Liver (tissue), 8 donors: ENCODE measurements at regions not wholly inside any gene's neighbourhood (a gene's known extent, or its start where the extent isn't known, plus 50 kb on each side); places are given as distances from the start of the nearest gene placed in this dataset.

Experiments
- DNase-seq: peaks from one replicate; pipeline ENCODE4 v3.0.0-alpha.2; 2017; ENCODE audit warnings: low spot score
- H3K27ac ChIP-seq, 2 donors: one replicate each; pipeline ENCODE4 v1.7.0; 2013; ENCODE audit warnings: inconsistent platforms in 2 of 2, low read length in 2 of 2, control low read depth in 1 of 2, low read depth in 1 of 2, mild to moderate bottlenecking in 1 of 2
- H3K27me3 ChIP-seq, 4 donors: one replicate each; pipeline versions ENCODE4 v1.6.1 to v1.7.0; 2013; ENCODE audit warnings: low read length in 3 of 4, inconsistent platforms in 1 of 4, mild to moderate bottlenecking in 1 of 4, moderate library complexity in 1 of 4; ENCODE audit not compliant: control insufficient read depth in 4 of 4, insufficient read depth in 4 of 4
- H3K36me3 ChIP-seq, 4 donors: one replicate each; pipeline versions ENCODE4 v1.6.1 to v1.7.0; 2013; ENCODE audit warnings: low read length in 3 of 4, mild to moderate bottlenecking in 3 of 4, low read depth in 1 of 4, moderate library complexity in 1 of 4; ENCODE audit not compliant: control insufficient read depth in 4 of 4, insufficient read depth in 3 of 4
- H3K4me1 ChIP-seq, 4 donors: one replicate each; pipeline versions ENCODE4 v1.6.1 to v1.7.0; 2013; ENCODE audit warnings: low read length in 3 of 4, mild to moderate bottlenecking in 3 of 4, moderate library complexity in 1 of 4; ENCODE audit not compliant: control insufficient read depth in 4 of 4, insufficient read depth in 4 of 4
- H3K4me3 ChIP-seq, 3 donors: one replicate each; pipeline versions ENCODE4 v1.6.1 to v1.7.0; 2013; ENCODE audit warnings: low read length in 3 of 3, control low read depth in 1 of 3, low read depth in 1 of 3, mild to moderate bottlenecking in 1 of 3
- H3K9ac ChIP-seq, 2 donors: one replicate each; pipeline ENCODE4 v1.7.0; 2013; ENCODE audit warnings: low read length in 2 of 2, mild to moderate bottlenecking in 2 of 2, moderate library complexity in 2 of 2, control low read depth in 1 of 2, low read depth in 1 of 2
- H3K9me3 ChIP-seq, 4 donors: one replicate each; pipeline versions ENCODE4 v1.6.1 to v1.7.0; 2013; ENCODE audit warnings: low read length in 3 of 4; ENCODE audit not compliant: control insufficient read depth in 4 of 4
- ATF3 ChIP-seq: IDR thresholded peaks from 2 replicates; pipeline ENCODE4 v1.6.1; 2016; ENCODE audit warnings: antibody characterized with exemption
- CTCF ChIP-seq: fragments of 150-350 bp; IDR thresholded peaks from 2 replicates; pipeline ENCODE4 v1.5.1; 2017; ENCODE audit warnings: improper control_type of control experiment, low read depth, low read length; ENCODE audit not compliant: missing input control
- EGR1 ChIP-seq, 2 donors: IDR thresholded peaks; 2 replicates each; pipeline ENCODE4 v1.6.1; 2016 to 2018; ENCODE audit warnings: antibody characterized with exemption in 2 of 2, low read depth in 2 of 2
- FOXA1 ChIP-seq: IDR thresholded peaks from 2 replicates; pipeline ENCODE4 v1.6.1; 2016; ENCODE audit warnings: antibody characterized with exemption
- FOXA2 ChIP-seq: IDR thresholded peaks from 2 replicates; pipeline ENCODE4 v1.6.1; 2016; ENCODE audit warnings: antibody characterized with exemption
- GABPA ChIP-seq, 2 donors: IDR thresholded peaks in 1 of 2; conservative IDR thresholded peaks in 1 of 2; 2 replicates each; pipeline ENCODE4 v1.6.1; 2016; ENCODE audit warnings: antibody characterized with exemption in 2 of 2, mild to moderate bottlenecking in 1 of 2, moderate library complexity in 1 of 2
- HNF4A ChIP-seq, 2 donors: conservative IDR thresholded peaks; 2 replicates each; pipeline ENCODE4 v1.6.1; 2016; ENCODE audit warnings: antibody characterized with exemption in 2 of 2, mild to moderate bottlenecking in 2 of 2
- HNF4G ChIP-seq: IDR thresholded peaks from 2 replicates; pipeline ENCODE4 v1.6.1; 2016; ENCODE audit warnings: antibody characterized with exemption
- JUND ChIP-seq, 2 donors: IDR thresholded peaks; 2 replicates each; pipeline ENCODE4 v1.6.1; 2016; ENCODE audit warnings: antibody characterized with exemption in 2 of 2
- MAX ChIP-seq: IDR thresholded peaks from 2 replicates; pipeline ENCODE4 v1.6.1; 2016; ENCODE audit warnings: antibody characterized with exemption
- NR2F2 ChIP-seq: IDR thresholded peaks from 2 replicates; pipeline ENCODE4 v1.6.1; 2016; ENCODE audit warnings: antibody characterized with exemption
- RAD21 ChIP-seq, 2 donors: IDR thresholded peaks; 2 replicates each; pipeline ENCODE4 v1.6.1; 2016; ENCODE audit warnings: antibody characterized with exemption in 2 of 2, mild to moderate bottlenecking in 2 of 2
- REST ChIP-seq: IDR thresholded peaks from 2 replicates; pipeline ENCODE4 v1.6.1; 2016; ENCODE audit warnings: antibody characterized with exemption, mild to moderate bottlenecking
- RXRA ChIP-seq, 2 donors: IDR thresholded peaks; 2 replicates each; pipeline ENCODE4 v1.6.1; 2017 to 2018; ENCODE audit warnings: antibody characterized with exemption in 2 of 2, mild to moderate bottlenecking in 1 of 2
- SP1 ChIP-seq: IDR thresholded peaks from 2 replicates; pipeline ENCODE4 v1.6.1; 2018; ENCODE audit warnings: antibody characterized with exemption, mild to moderate bottlenecking
- TAF1 ChIP-seq: conservative IDR thresholded peaks from 2 replicates; pipeline ENCODE4 v1.6.1; 2016; ENCODE audit warnings: antibody characterized with exemption, mild to moderate bottlenecking
- YY1 ChIP-seq: IDR thresholded peaks from 2 replicates; pipeline ENCODE4 v1.6.1; 2016; ENCODE audit warnings: antibody characterized with exemption, mild to moderate bottlenecking
- ZBTB33 ChIP-seq: IDR thresholded peaks from 2 replicates; pipeline ENCODE4 v1.6.1; 2016; ENCODE audit warnings: antibody characterized with exemption
- WGBS: extraction: QIAGEN DNeasy Blood & Tissue Kit; methylation state at CpG from one replicate; pipeline ENCODE4 v1.1.7; 2013; 5-methylcytosine and 5-hydroxymethylcytosine counted together
- donor health status: healthy.
- donor health status: healthy.
- donor health status: healthy.
- donor health status: healthy.
- donor health status: healthy.

GRCh38 chr11:101715281-101715680 lies 131.5 kb upstream of the TRPC6 start (continued):
- TF ChIP-seq EGR1 (IDR thresholded peaks at IDR 0.05; ENCODE audit: low read depth in 2 of 2) (no peak), RXRA (IDR thresholded peaks at IDR 0.05) (no peak), FOXA2 (no peak), ZBTB33 (no peak), TAF1 (no peak), SP1 (no peak), GABPA (IDR thresholded peaks at IDR 0.05 in 1 of 2, conservative IDR thresholded peaks at IDR 0.05 in 1 of 2) (no peak), RAD21 (IDR thresholded peaks at IDR 0.05) (no peak), NR2F2 (no peak)

- Histone ChIP-seq H3K27ac (no peak overlapping the region), H3K4me3 (no peak overlapping the region), H3K9ac (no peak overlapping the region), H3K4me1 (no peaks in the 10 kb centered on the region), H3K36me3 (no peaks in the 10 kb centered on the region), H3K27me3 (no peaks in the 10 kb centered on the region), H3K9me3 (no peaks in the 10 kb centered on the region)
- no peak for DNase-seq
- no peak for TF ChIP-seq REST
- TF ChIP-seq EGR1 (IDR thresholded peaks at IDR 0.05; ENCODE audit: low read depth in 2 of 2), result no peak
- TF ChIP-seq TAF1, result no peak
- no peak for TF ChIP-seq ZBTB33
- TF ChIP-seq HNF4G, result no peak
- TF ChIP-seq JUND (IDR thresholded peaks at IDR 0.05), result no peak
- TF ChIP-seq GABPA (IDR thresholded peaks at IDR 0.05 in 1 of 2, conservative IDR thresholded peaks at IDR 0.05 in 1 of 2), result no peak
- TF ChIP-seq HNF4A (conservative IDR thresholded peaks at IDR 0.05), result no peak
- TF ChIP-seq YY1, result no peak
- TF ChIP-seq CTCF, result no peak
- TF ChIP-seq ATF3, result no peak
- no peak for TF ChIP-seq FOXA1
- TF ChIP-seq MAX, result no peak
- WGBS, result 59% methylated on average over 2 of the region's 2 CpGs
Observed at GRCh38 chr11:101707477-101707876, 123.7 kb upstream of the TRPC6 start.
